HepG2 (cell line): ENCODE measurements at regions not wholly inside any gene's neighbourhood (a gene's known extent, or its start where the extent isn't known, plus 50 kb on each side); places are given as distances from the start of the nearest gene placed in this dataset.

ENCODE experiments used
- ATAC-seq: fragments of 200-7000 bp; cut with Tn5 transposase; 3 replicates; pipeline ENCODE4 v1.9.1; 2020; ENCODE audit warnings: mild to moderate bottlenecking, moderate library complexity
- BruUV-seq: library from RNA; stranded (reverse); fragments of 400-500 nt; replicated peaks from 2 replicates; lab custom pipeline; 2021; lab: Mats Ljungman, UMichigan
- CTCF ChIA-PET: fragments of 300-600 bp; formaldehyde crosslinking; extraction: SDS; loops from one replicate; lab custom pipeline; 2021; ENCODE audit warnings: low total read pairs, inconsistent platforms, low intra/inter-chr PET ratio; lab: Yijun Ruan, JAX
- POLR2A ChIA-PET: fragments of 350-600 bp; sonication (Branson Sonifier 250); formaldehyde crosslinking; loops from one replicate; lab custom pipeline; 2020; ENCODE audit warnings: antibody characterized with exemption, inconsistent platforms; lab: Yijun Ruan, JAX
- DNase-seq: peaks from one replicate; pipeline ENCODE4 v3.0.0-alpha.2; 2015; ENCODE audit warnings: low spot score
- FAIRE-seq: peaks from 3 replicates; lab custom pipeline; 2011; peaks lifted over from hg19 to GRCh38; lab: Jason Lieb, UNC
- H2AFZ ChIP-seq: one replicate; pipeline ENCODE4 v1.6.1; 2011; ENCODE audit warnings: low read length, inconsistent platforms
- H3K27ac ChIP-seq: fragments of 300-600 bp; 3 replicates; pipeline ENCODE4 v1.8.0; 2011; ENCODE audit warnings: mixed run types, mild to moderate bottlenecking, mixed read lengths, low read length, inconsistent platforms; ENCODE audit not compliant: insufficient read depth; ENCODE audit errors: extremely low read length
- H3K27me3 ChIP-seq, 2 experiments: fragments of 200-600 bp in 1 of 2; 2 replicates in 1 of 2; 3 replicates in 1 of 2; pipeline versions ENCODE4 v1.6.0 to v1.8.0; 2011; ENCODE audit warnings: low read length in 2 of 2, mild to moderate bottlenecking in 2 of 2, moderate library complexity in 2 of 2, inconsistent platforms in 1 of 2; ENCODE audit not compliant: insufficient read depth in 2 of 2, control insufficient read depth in 1 of 2
- H3K36me3 ChIP-seq, 2 experiments: fragments of 200-600 bp in 1 of 2; replicated peaks in 1 of 2; 2 replicates in 1 of 2; 3 replicates in 1 of 2; pipeline versions ENCODE4 v1.5.1 to v1.8.0; 2011; ENCODE audit warnings: low read length in 2 of 2, inconsistent platforms in 1 of 2; ENCODE audit not compliant: insufficient read depth in 2 of 2, control insufficient read depth in 1 of 2
- H3K4me1 ChIP-seq: 2 replicates; pipeline ENCODE4 v1.5.1; 2012; ENCODE audit warnings: low read length, inconsistent platforms; ENCODE audit not compliant: insufficient read depth
- H3K4me2 ChIP-seq: 2 replicates; pipeline ENCODE4 v1.6.0; 2011; ENCODE audit warnings: low read depth, low read length, inconsistent platforms
- H3K4me3 ChIP-seq, 3 experiments: fragments of 200-600 bp in 1 of 3; sonication (generic), shearing (Covaris generic) in 1 of 3; replicated peaks in 1 of 3; 2 replicates each; pipeline ENCODE4 v1.5.1; 2011 to 2016; ENCODE audit warnings: low read length in 3 of 3, inconsistent platforms in 2 of 3, low read depth in 2 of 3, mild to moderate bottlenecking in 2 of 3, control low read depth in 1 of 3, mixed read lengths in 1 of 3; ENCODE audit not compliant: insufficient read depth in 1 of 3
- H3K79me2 ChIP-seq: one replicate; pipeline ENCODE4 v1.6.1; 2011; ENCODE audit warnings: low read length, inconsistent platforms; ENCODE audit not compliant: insufficient read depth
- H3K9ac ChIP-seq: 2 replicates; pipeline ENCODE4 v1.6.0; 2011; ENCODE audit warnings: mild to moderate bottlenecking, low read depth, low read length, inconsistent platforms; ENCODE audit not compliant: insufficient read depth
- H3K9me3 ChIP-seq: 2 replicates; pipeline ENCODE4 v1.5.1; 2012; ENCODE audit warnings: mild to moderate bottlenecking, low read length
- H4K20me1 ChIP-seq: 2 replicates; pipeline ENCODE4 v1.6.0; 2011; ENCODE audit warnings: inconsistent platforms, mild to moderate bottlenecking, low read length, moderate library complexity; ENCODE audit not compliant: insufficient read depth
- AFF4 ChIP-seq: sonication (generic); formaldehyde crosslinking; IDR thresholded peaks from 2 replicates; pipeline ENCODE4 v1.4.0; 2020; ENCODE audit warnings: missing genetic modification reagents
- ATF1 ChIP-seq: IDR thresholded peaks from 2 replicates; pipeline ENCODE4 v1.6.1; 2016; ENCODE audit warnings: mild to moderate bottlenecking, control low read depth
- CENPT ChIP-seq: sonication (generic); formaldehyde crosslinking; IDR thresholded peaks from 2 replicates; pipeline ENCODE4 v1.8.0; 2022; ENCODE audit warnings: low read depth, mild to moderate bottlenecking, moderate library complexity, missing genetic modification reagents
- FOXK2 ChIP-seq: fragments of 450-650 bp; IDR thresholded peaks from 2 replicates; pipeline ENCODE4 v1.6.1; 2016
- GATA4 ChIP-seq: sonication (generic); IDR thresholded peaks from 2 replicates; pipeline ENCODE4 v1.6.1; 2016; ENCODE audit warnings: antibody characterized with exemption, low read depth, borderline replicate concordance
- GLMP ChIP-seq: sonication (generic); formaldehyde crosslinking; IDR thresholded peaks from 2 replicates; pipeline ENCODE4 v1.9.0; 2021; ENCODE audit warnings: missing genetic modification reagents, mild to moderate bottlenecking, borderline replicate concordance
- MNT ChIP-seq: fragments of 450-650 bp; IDR thresholded peaks from 2 replicates; pipeline ENCODE4 v1.6.1; 2016
- RORA ChIP-seq: sonication (generic); formaldehyde crosslinking; IDR thresholded peaks from 2 replicates; pipeline ENCODE4 v1.5.0; 2020; ENCODE audit warnings: mild to moderate bottlenecking, missing genetic modification reagents, moderate library complexity
- ZNF232 ChIP-seq: sonication (generic); formaldehyde crosslinking; IDR thresholded peaks from 2 replicates; pipeline ENCODE4 v1.4.0; 2020; ENCODE audit warnings: missing genetic modification reagents, borderline replicate concordance
- ZNF260 ChIP-seq: sonication (generic); formaldehyde crosslinking; IDR thresholded peaks from 2 replicates; pipeline ENCODE4 v1.4.0; 2020; ENCODE audit warnings: missing genetic modification reagents, low read depth, mild to moderate bottlenecking, borderline replicate concordance
- WGBS: methylation state at CpG from one replicate; pipeline ENCODE4 v1.1.6; 2017; ENCODE audit warnings: low lambda C conversion rate; 5-methylcytosine and 5-hydroxymethylcytosine counted together
- in situ Hi-C: cut with HindIII; loops from 2 replicates; pipeline ENCODE4 v1.10.0; 2017; ENCODE audit warnings: low pct_unique_long_range_greater_than_20kb; ENCODE audit not compliant: extremely low pct_ligation_motif_present
- intact Hi-C: fragments of 100-400 bp; cut with micrococcal nuclease; formaldehyde crosslinking; loops from one replicate; pipeline ENCODE4 v1.10.0; 2022; ENCODE audit not compliant: unreplicated experiment

GRCh38 chr9:22813529-22813928 lies 366.9 kb downstream of the DMRTA1 start (continued):
- TF ChIP-seq GATA4 (no peak), FOXK2 (no peak), AFF4 (CRISPR knock-in tag) (no peak), ZNF260 (CRISPR knock-in tag) (no peak), RORA (CRISPR knock-in tag) (no peak)

- no peak for FAIRE-seq
Observed at GRCh38 chr9:22815246-22815645, 368.6 kb downstream of the DMRTA1 start.

More at GRCh38 chr9:22815246-22815645, 368.6 kb downstream of the DMRTA1 start:
- Histone ChIP-seq H3K79me2 (no peaks in the 10 kb centered on the region), H3K36me3 (no peaks in the 10 kb centered on the region), H3K27ac (no peak overlapping the region), H3K27me3 (no peaks in the 10 kb centered on the region), H3K9me3 (peaks cover 65% of the 10 kb centered on the region), H3K4me3 (no peak overlapping the region), H3K4me2 (no peak overlapping the region), H2AFZ (no peak overlapping the region)
- DNase-seq = no peak
- intact Hi-C loops (no loop called here), in situ Hi-C loops (no loop called here)
- TF ChIP-seq CENPT (CRISPR knock-in tag) (no peak), ATF1 (no peak), MNT (peak; percentile 51), GLMP (no peak), ZNF232 (CRISPR knock-in tag) (no peak)
- TF ChIP-seq, all 625 proteins: peak for 1
- WGBS = 0% methylated on average over 3 of the region's 3 CpGs
- BruUV-seq = no TSS peak
- CTCF ChIA-PET = no interaction called here
- no peaks in the 10 kb centered on the region for H4K20me1 ChIP-seq
- no peak for ATAC-seq
- no peaks in the 10 kb centered on the region for H3K4me1 ChIP-seq
- H3K9ac ChIP-seq = no peak overlapping the region
- POLR2A ChIA-PET = no interaction called here
